ENCODE measurements at regions not wholly inside any gene's neighbourhood (a gene's known extent, or its start where the extent isn't known, plus 50 kb on each side); places are given as distances from the start of the nearest gene placed in this dataset.

- H3K9me3 ChIP-seq (ENCODE audit: control insufficient read depth, insufficient read depth, low read length) = no peaks in the 10 kb centered on the region
- H3K27ac Mint-ChIP-seq = no peak overlapping the region
- DNase-seq = no peak
- H3K9me3 Mint-ChIP-seq = no peaks in the 10 kb centered on the region
- H3K4me1 ChIP-seq (ENCODE audit: control insufficient read depth, insufficient read depth, low read length) = no peaks in the 10 kb centered on the region
- intact Hi-C loops (cut with micrococcal nuclease) = no loop called here
- H3K36me3 Mint-ChIP-seq = no peaks in the 10 kb centered on the region
- H3K27me3 Mint-ChIP-seq (ENCODE audit: low read depth in 2 of 2) = no peaks in the 10 kb centered on the region
- no peak for ATAC-seq
- TF ChIP-seq CTCF (IDR thresholded peaks at IDR 0.05) = no peak
- no peak overlapping the region for H3K4me3 ChIP-seq (ENCODE audit: low read length)
- no peak overlapping the region for H3K4me3 Mint-ChIP-seq
- H3K27ac ChIP-seq (ENCODE audit: low read length) = no peak overlapping the region
- H3K27me3 ChIP-seq (ENCODE audit: control insufficient read depth, insufficient read depth, low read length) = no peaks in the 10 kb centered on the region
- H3K4me1 Mint-ChIP-seq = no peaks in the 10 kb centered on the region
- H3K36me3 ChIP-seq (ENCODE audit: control insufficient read depth, insufficient read depth, low read length) = no peaks in the 10 kb centered on the region
These were observed 118.4 kb upstream of the GPM6A start for GRCh38 chr4:175930471-175930870.

DNA sequence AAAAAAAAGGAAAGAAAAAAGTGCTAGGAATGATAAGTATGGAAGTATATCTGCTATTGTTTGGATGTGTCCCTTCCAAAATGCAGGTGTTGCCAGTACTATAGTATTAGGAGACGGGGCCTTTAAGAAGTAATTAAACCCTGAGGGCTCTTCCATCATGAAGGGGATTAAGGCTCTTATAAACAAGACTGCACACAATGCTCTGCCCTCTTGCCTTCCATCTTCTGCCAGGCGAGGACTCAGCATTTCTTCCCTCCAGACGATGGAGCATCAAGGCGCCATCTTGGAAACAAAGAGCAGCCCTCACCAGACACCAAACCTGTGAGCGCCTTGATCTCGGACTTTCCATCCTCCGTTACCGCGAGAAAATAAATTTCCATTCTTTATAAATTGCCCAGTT lies 120.1 kb upstream of the GPM6A start:
- H3K36me3 Mint-ChIP-seq = no peaks in the 10 kb centered on the region
- Histone ChIP-seq H3K36me3 (ENCODE audit: control insufficient read depth, insufficient read depth, low read length) (no peaks in the 10 kb centered on the region), H3K9me3 (ENCODE audit: control insufficient read depth, insufficient read depth, low read length) (no peaks in the 10 kb centered on the region), H3K4me1 (ENCODE audit: control insufficient read depth, insufficient read depth, low read length) (no peaks in the 10 kb centered on the region), H3K4me3 (ENCODE audit: low read length) (no peak overlapping the region), H3K27ac (ENCODE audit: low read length) (no peak overlapping the region), H3K27me3 (ENCODE audit: control insufficient read depth, insufficient read depth, low read length) (no peaks in the 10 kb centered on the region)
- DNase-seq (no peak), ATAC-seq (no peak)
- intact Hi-C loops (cut with micrococcal nuclease) = no loop called here
- no peaks in the 10 kb centered on the region for H3K4me1 Mint-ChIP-seq
- no peak for TF ChIP-seq CTCF (IDR thresholded peaks at IDR 0.05)
- no peaks in the 10 kb centered on the region for H3K9me3 Mint-ChIP-seq
- WGBS (ENCODE audit: insufficient coverage) = 96% methylated on average over 9 of the region's 9 CpGs
- H3K4me3 Mint-ChIP-seq = no peak overlapping the region
- H3K27me3 Mint-ChIP-seq (ENCODE audit: low read depth in 2 of 2) = no peaks in the 10 kb centered on the region
- no peak overlapping the region for H3K27ac Mint-ChIP-seq

DNA sequence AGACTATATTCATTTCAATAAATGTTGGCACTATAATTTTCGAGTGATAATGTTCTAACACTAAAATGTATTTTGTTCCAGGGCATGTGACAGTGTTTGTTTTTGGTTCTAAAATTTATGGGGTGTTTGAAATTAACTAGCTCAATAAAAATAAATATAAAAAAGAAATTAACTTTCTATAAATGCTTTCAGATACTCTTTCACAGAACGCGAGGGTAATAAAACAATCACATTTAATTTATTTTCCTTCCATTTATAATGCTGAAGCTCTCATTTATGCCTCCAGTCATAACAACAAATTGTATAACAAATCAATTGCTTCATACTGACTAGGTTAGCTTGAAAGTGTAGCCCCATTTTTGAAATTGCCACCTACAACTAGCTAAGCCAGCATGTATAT lies 122.4 kb upstream of the GPM6A start:
- Mint-ChIP-seq H3K4me3 (no peak overlapping the region), H3K9me3 (no peaks in the 10 kb centered on the region), H3K27me3 (ENCODE audit: low read depth in 2 of 2) (no peaks in the 10 kb centered on the region), H3K27ac (no peak overlapping the region), H3K4me1 (no peaks in the 10 kb centered on the region), H3K36me3 (no peaks in the 10 kb centered on the region)
- DNase-seq (no peak), ATAC-seq (no peak)
- no peaks in the 10 kb centered on the region for H3K36me3 ChIP-seq (ENCODE audit: control insufficient read depth, insufficient read depth, low read length)
- H3K4me3 ChIP-seq (ENCODE audit: low read length) = no peak overlapping the region
- no peaks in the 10 kb centered on the region for H3K27me3 ChIP-seq (ENCODE audit: control insufficient read depth, insufficient read depth, low read length)
- H3K4me1 ChIP-seq (ENCODE audit: control insufficient read depth, insufficient read depth, low read length) = no peaks in the 10 kb centered on the region
- H3K9me3 ChIP-seq (ENCODE audit: control insufficient read depth, insufficient read depth, low read length) = no peaks in the 10 kb centered on the region
- WGBS (ENCODE audit: insufficient coverage) = 90% methylated on average over 2 of the region's 3 CpGs
- no peak overlapping the region for H3K27ac ChIP-seq (ENCODE audit: low read length)
- intact Hi-C loops (cut with micrococcal nuclease) = no loop called here
- no peak for TF ChIP-seq CTCF (IDR thresholded peaks at IDR 0.05)

- no peak overlapping the region for H3K4me3 Mint-ChIP-seq
- ATAC-seq = no peak
These were observed 123.1 kb upstream of the GPM6A start for GRCh38 chr4:175935016-175935661.

More at GRCh38 chr4:175935016-175935661, 123.1 kb upstream of the GPM6A start:
- intact Hi-C loops (cut with micrococcal nuclease) = no loop called here
- H3K27me3 ChIP-seq (ENCODE audit: control insufficient read depth, insufficient read depth, low read length) = no peaks in the 10 kb centered on the region
- H3K4me3 ChIP-seq (ENCODE audit: low read length) = no peak overlapping the region
- Mint-ChIP-seq H3K9me3 (no peaks in the 10 kb centered on the region), H3K36me3 (no peaks in the 10 kb centered on the region), H3K27me3 (ENCODE audit: low read depth in 2 of 2) (no peaks in the 10 kb centered on the region), H3K27ac (no peak overlapping the region), H3K4me1 (no peaks in the 10 kb centered on the region)
- DNase-seq = no peak
- no peaks in the 10 kb centered on the region for H3K36me3 ChIP-seq (ENCODE audit: control insufficient read depth, insufficient read depth, low read length)
- H3K4me1 ChIP-seq (ENCODE audit: control insufficient read depth, insufficient read depth, low read length) = no peaks in the 10 kb centered on the region
- no peak for TF ChIP-seq CTCF (IDR thresholded peaks at IDR 0.05)
- H3K9me3 ChIP-seq (ENCODE audit: control insufficient read depth, insufficient read depth, low read length) = no peaks in the 10 kb centered on the region
- H3K27ac ChIP-seq (ENCODE audit: low read length) = no peak overlapping the region

All from natural killer cell (primary cell).